Tibial nerve (tissue), 4 donors: ENCODE measurements at regions not wholly inside any gene's neighbourhood (a gene's known extent, or its start where the extent isn't known, plus 50 kb on each side); places are given as distances from the start of the nearest gene placed in this dataset.

ENCODE experiments used
- EP300 ChIP-seq, 2 donors: sonication (generic); formaldehyde crosslinking; IDR thresholded peaks; one replicate each; pipeline ENCODE4 v1.6.1; 2017; ENCODE audit warnings: antibody characterized with exemption in 2 of 2, mild to moderate bottlenecking in 1 of 2
- POLR2A ChIP-seq, 2 donors: fragments of 450-650 bp; IDR thresholded peaks; one replicate each; pipeline ENCODE4 v1.6.1; 2017; ENCODE audit warnings: antibody characterized with exemption in 2 of 2, mild to moderate bottlenecking in 2 of 2, moderate library complexity in 2 of 2
- TF ChIP-seq, protein P1 (sequence below), 5 experiments: fragments of 200-600 bp in 3 of 5; fragments of 450-650 bp in 2 of 5; sonication (generic) in 3 of 5; IDR thresholded peaks; one replicate each; pipeline ENCODE4 v1.5.1; 2016 to 2019; ENCODE audit warnings: antibody characterized with exemption in 5 of 5, mild to moderate bottlenecking in 3 of 5, moderate library complexity in 2 of 5

DNA sequence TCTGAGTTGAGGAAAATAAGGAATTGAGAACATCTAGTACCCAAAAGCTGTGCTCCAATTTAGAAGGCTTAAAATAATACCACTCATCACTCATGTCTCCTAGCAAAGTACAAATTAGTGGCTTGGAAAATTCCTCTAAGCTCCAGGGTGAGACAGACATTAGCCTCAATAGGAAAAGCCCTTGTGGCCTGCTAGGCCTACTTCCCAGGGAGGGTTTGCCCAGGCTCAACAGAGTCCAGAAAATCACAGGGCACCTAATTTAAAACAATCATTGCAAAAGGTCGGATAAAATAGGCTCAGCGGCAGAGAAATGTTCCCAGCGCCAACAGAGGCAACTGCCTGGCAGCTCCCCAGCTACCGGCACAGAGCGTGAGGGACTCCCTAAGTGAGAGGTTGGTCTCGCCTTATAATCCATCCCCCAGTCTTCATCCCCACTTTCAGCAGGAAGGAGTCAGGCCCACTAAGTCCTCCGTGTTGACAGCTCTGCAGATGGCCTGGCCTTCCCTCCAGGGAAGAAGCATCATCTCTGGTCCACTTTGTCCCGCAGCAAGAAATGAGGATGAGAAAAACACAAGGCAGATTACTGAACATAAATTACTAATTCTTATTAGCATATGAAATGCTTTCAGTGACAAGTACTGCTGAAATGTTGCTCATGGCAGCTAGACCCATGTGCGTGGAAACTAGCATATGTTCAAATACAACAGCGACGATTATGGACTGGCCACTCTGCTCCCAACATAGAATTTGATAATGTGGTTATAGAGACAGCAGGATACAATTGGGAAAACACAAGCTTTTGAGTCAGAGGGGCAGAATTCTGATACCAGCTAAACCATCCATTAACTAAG, 1177.7 kb upstream of the AUTS2 start:
- TF ChIP-seq, protein P1, sequence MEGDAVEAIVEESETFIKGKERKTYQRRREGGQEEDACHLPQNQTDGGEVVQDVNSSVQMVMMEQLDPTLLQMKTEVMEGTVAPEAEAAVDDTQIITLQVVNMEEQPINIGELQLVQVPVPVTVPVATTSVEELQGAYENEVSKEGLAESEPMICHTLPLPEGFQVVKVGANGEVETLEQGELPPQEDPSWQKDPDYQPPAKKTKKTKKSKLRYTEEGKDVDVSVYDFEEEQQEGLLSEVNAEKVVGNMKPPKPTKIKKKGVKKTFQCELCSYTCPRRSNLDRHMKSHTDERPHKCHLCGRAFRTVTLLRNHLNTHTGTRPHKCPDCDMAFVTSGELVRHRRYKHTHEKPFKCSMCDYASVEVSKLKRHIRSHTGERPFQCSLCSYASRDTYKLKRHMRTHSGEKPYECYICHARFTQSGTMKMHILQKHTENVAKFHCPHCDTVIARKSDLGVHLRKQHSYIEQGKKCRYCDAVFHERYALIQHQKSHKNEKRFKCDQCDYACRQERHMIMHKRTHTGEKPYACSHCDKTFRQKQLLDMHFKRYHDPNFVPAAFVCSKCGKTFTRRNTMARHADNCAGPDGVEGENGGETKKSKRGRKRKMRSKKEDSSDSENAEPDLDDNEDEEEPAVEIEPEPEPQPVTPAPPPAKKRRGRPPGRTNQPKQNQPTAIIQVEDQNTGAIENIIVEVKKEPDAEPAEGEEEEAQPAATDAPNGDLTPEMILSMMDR (IDR thresholded peaks at IDR 0.05): no peak
- TF ChIP-seq EP300 (IDR thresholded peaks at IDR 0.05) (no peak), POLR2A (IDR thresholded peaks at IDR 0.05) (no peak)
